ENCODE measurements at regions not wholly inside any gene's neighbourhood (a gene's known extent, or its start where the extent isn't known, plus 50 kb on each side); places are given as distances from the start of the nearest gene placed in this dataset.
A peak's percentile ranks its signal among the peaks of the same experiment; 100 is the strongest.

DNA sequence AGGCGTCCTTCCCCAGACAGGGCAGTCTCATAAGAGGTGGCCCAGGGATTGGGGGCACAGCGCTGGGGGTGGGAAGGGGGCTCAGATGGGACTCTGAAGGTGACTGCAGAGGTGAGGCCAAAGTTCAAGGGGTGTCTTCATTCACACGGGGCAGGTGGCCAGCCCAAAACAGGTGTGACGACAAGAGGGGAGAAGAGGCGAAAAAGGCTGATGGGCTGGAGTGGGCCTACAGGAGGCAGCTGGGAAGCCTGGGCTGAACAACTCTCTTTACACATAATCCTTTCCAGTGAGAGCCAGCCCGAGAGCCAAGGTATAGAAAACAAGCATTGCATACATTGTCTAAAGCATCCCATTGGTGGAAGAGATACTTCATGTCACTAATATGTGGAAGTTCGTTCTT, 130.9 kb upstream of the ASB18 start:
- H3K4me1 ChIP-seq: no peaks in the 10 kb centered on the region
- no peak overlapping the region for H3K4me3 ChIP-seq
- H3K27ac ChIP-seq: no peak overlapping the region
- no peaks in the 10 kb centered on the region for H3K27me3 ChIP-seq
- H3K36me3 ChIP-seq: no peaks in the 10 kb centered on the region
- DNase-seq (ENCODE audit: low spot score): peak; percentile 26
- H3K9me3 ChIP-seq: no peaks in the 10 kb centered on the region
- TF ChIP-seq, protein P1, sequence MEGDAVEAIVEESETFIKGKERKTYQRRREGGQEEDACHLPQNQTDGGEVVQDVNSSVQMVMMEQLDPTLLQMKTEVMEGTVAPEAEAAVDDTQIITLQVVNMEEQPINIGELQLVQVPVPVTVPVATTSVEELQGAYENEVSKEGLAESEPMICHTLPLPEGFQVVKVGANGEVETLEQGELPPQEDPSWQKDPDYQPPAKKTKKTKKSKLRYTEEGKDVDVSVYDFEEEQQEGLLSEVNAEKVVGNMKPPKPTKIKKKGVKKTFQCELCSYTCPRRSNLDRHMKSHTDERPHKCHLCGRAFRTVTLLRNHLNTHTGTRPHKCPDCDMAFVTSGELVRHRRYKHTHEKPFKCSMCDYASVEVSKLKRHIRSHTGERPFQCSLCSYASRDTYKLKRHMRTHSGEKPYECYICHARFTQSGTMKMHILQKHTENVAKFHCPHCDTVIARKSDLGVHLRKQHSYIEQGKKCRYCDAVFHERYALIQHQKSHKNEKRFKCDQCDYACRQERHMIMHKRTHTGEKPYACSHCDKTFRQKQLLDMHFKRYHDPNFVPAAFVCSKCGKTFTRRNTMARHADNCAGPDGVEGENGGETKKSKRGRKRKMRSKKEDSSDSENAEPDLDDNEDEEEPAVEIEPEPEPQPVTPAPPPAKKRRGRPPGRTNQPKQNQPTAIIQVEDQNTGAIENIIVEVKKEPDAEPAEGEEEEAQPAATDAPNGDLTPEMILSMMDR (IDR thresholded peaks at IDR 0.05): no peak

- no peak for DNase-seq (ENCODE audit: low spot score)
- H3K27ac ChIP-seq: no peak overlapping the region
- no peaks in the 10 kb centered on the region for H3K9me3 ChIP-seq
- TF ChIP-seq, protein P1 (IDR thresholded peaks at IDR 0.05): no peak
- no peak overlapping the region for H3K4me3 ChIP-seq
- no peaks in the 10 kb centered on the region for H3K27me3 ChIP-seq
- no peaks in the 10 kb centered on the region for H3K36me3 ChIP-seq
- no peaks in the 10 kb centered on the region for H3K4me1 ChIP-seq
These were observed 132.7 kb upstream of the ASB18 start for GRCh38 chr2:236396818-236397350.

- Histone ChIP-seq H3K27ac (no peak overlapping the region), H3K4me1 (no peaks in the 10 kb centered on the region), H3K9me3 (no peaks in the 10 kb centered on the region), H3K36me3 (no peaks in the 10 kb centered on the region), H3K4me3 (no peak overlapping the region), H3K27me3 (no peaks in the 10 kb centered on the region)
- DNase-seq (ENCODE audit: low spot score): no peak
- TF ChIP-seq, protein P1 (IDR thresholded peaks at IDR 0.05): no peak
These were observed 133.5 kb upstream of the ASB18 start for GRCh38 chr2:236397681-236398080.

DNA sequence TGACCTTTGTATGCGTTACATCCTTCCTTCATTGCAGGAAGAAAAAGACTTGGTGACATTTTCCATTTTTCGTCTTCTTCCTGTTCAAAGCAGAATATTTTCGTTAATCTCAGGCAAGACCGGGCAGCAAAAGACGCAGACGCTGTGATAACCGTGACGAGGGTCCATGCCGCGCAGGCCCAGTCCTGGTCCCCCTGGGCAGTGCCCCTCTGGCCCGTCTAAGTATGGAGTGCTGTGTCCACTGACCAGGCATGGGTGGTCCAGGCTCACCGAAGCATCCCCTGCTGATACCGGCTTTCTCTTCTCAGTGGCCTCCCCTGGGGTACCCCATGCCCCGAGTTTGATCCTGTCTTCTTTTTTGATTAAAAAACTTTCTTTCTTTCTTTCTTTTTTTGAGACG, 135.2 kb upstream of the ASB18 start:
- Histone ChIP-seq H3K36me3 (no peaks in the 10 kb centered on the region), H3K4me1 (no peaks in the 10 kb centered on the region), H3K27me3 (no peaks in the 10 kb centered on the region), H3K4me3 (no peak overlapping the region), H3K9me3 (no peaks in the 10 kb centered on the region), H3K27ac (no peak overlapping the region)
- TF ChIP-seq, protein P1 (IDR thresholded peaks at IDR 0.05): no peak
- DNase-seq (ENCODE audit: low spot score): no peak

- H3K4me1 ChIP-seq: no peaks in the 10 kb centered on the region
- no peaks in the 10 kb centered on the region for H3K27me3 ChIP-seq
- no peak overlapping the region for H3K4me3 ChIP-seq
- no peaks in the 10 kb centered on the region for H3K9me3 ChIP-seq
- H3K36me3 ChIP-seq: no peaks in the 10 kb centered on the region
- DNase-seq (ENCODE audit: low spot score): no peak
- TF ChIP-seq, protein P1 (IDR thresholded peaks at IDR 0.05): no peak
- no peak overlapping the region for H3K27ac ChIP-seq
These were observed 135.9 kb upstream of the ASB18 start for GRCh38 chr2:236400046-236400574.

All from right atrium auricular region (tissue), 2 donors.